Hepatocyte (in vitro differentiated cells): ENCODE measurements at regions not wholly inside any gene's neighbourhood (a gene's known extent, or its start where the extent isn't known, plus 50 kb on each side); places are given as distances from the start of the nearest gene placed in this dataset.

ENCODE experiments used
- CTCF ChIP-seq: fragments of 200-600 bp; sonication (generic); IDR thresholded peaks from 2 replicates; pipeline ENCODE4 v1.5.1; 2016; ENCODE audit warnings: antibody characterized with exemption, mild to moderate bottlenecking; ENCODE audit not compliant: poor library complexity
- EZH2 ChIP-seq: fragments of 200-600 bp; sonication (generic); IDR thresholded peaks from 2 replicates; pipeline ENCODE4 v1.6.1; 2016; ENCODE audit warnings: antibody characterized with exemption, mild to moderate bottlenecking, borderline replicate concordance
- EZH2phosphoT487 ChIP-seq: fragments of 200-600 bp; sonication (generic); IDR thresholded peaks from one replicate; pipeline ENCODE4 v1.6.1; 2018; ENCODE audit warnings: antibody characterized with exemption, mild to moderate bottlenecking, low read depth, moderate library complexity; ENCODE audit not compliant: unreplicated experiment, severe bottlenecking

- TF ChIP-seq CTCF = no peak
- TF ChIP-seq EZH2 = no peak
- TF ChIP-seq EZH2phosphoT487 = no peak
These were observed 509.8 kb downstream of the BUD13 start for GRCh38 chr11:116263019-116263418.
